ENCODE measurements at regions not wholly inside any gene's neighbourhood (a gene's known extent, or its start where the extent isn't known, plus 50 kb on each side); places are given as distances from the start of the nearest gene placed in this dataset.

GRCh38 chr18:64949885-64950284 lies 800.9 kb upstream of the CDH7 start:
- Mint-ChIP-seq H3K4me1 (ENCODE audit: low read depth) (no peaks in the 10 kb centered on the region), H3K27ac (no peak overlapping the region), H3K27me3 (ENCODE audit: insufficient read depth) (no peaks in the 10 kb centered on the region; the same call in 1 of the 2 replicates), H3K9me3 (peaks cover 53% of the 10 kb centered on the region), H3K36me3 (ENCODE audit: low read depth) (no peaks in the 10 kb centered on the region; the same call in 1 of the 2 replicates), H3K4me3 (no peak overlapping the region)
- no peak for TF ChIP-seq CTCF (IDR thresholded peaks at IDR 0.05)
- DNase-seq = no peak

- Mint-ChIP-seq H3K27me3 (ENCODE audit: insufficient read depth) (no peaks in the 10 kb centered on the region), H3K36me3 (ENCODE audit: low read depth) (no peaks in the 10 kb centered on the region), H3K9me3 (peaks cover 23% of the 10 kb centered on the region), H3K4me3 (no peak overlapping the region), H3K27ac (no peak overlapping the region), H3K4me1 (ENCODE audit: low read depth) (no peaks in the 10 kb centered on the region)
- no peak for TF ChIP-seq CTCF (IDR thresholded peaks at IDR 0.05)
- DNase-seq = no peak
Measured at GRCh38 chr18:64936671-64937070, 787.8 kb upstream of the LINC00305 start.

- Mint-ChIP-seq H3K27me3 (ENCODE audit: insufficient read depth) (no peaks in the 10 kb centered on the region), H3K4me3 (no peak overlapping the region), H3K9me3 (peaks cover 31% of the 10 kb centered on the region), H3K27ac (no peak overlapping the region), H3K4me1 (ENCODE audit: low read depth) (no peaks in the 10 kb centered on the region), H3K36me3 (ENCODE audit: low read depth) (0 out of 2 replicates have a peak, but pooled peaks cover 3% of the 10 kb centered on the region)
- TF ChIP-seq CTCF (IDR thresholded peaks at IDR 0.05) = no peak
- no peak for DNase-seq
Measured at GRCh38 chr18:64929036-64929435, 780.1 kb upstream of the LINC00305 start.

- H3K4me3 Mint-ChIP-seq = no peak overlapping the region
Measured at GRCh38 chr18:64919971-64920570, 771.2 kb upstream of the LINC00305 start.

GRCh38 chr18:64918851-64919250 lies 770.0 kb upstream of the LINC00305 start:
- TF ChIP-seq CTCF (IDR thresholded peaks at IDR 0.05) = no peak

More at GRCh38 chr18:64919971-64920570, 771.2 kb upstream of the LINC00305 start:
- Mint-ChIP-seq H3K4me1 (ENCODE audit: low read depth) (no peaks in the 10 kb centered on the region), H3K9me3 (peaks cover 24% of the 10 kb centered on the region), H3K36me3 (ENCODE audit: low read depth) (0 out of 2 replicates have a peak, but pooled peaks cover 1% of the 10 kb centered on the region), H3K27ac (no peak overlapping the region), H3K27me3 (ENCODE audit: insufficient read depth) (no peaks in the 10 kb centered on the region)
- no peak for DNase-seq
- no peak for TF ChIP-seq CTCF (IDR thresholded peaks at IDR 0.05)

More at GRCh38 chr18:64918851-64919250, 770.0 kb upstream of the LINC00305 start:
- DNase-seq = no peak
- no peak overlapping the region for H3K27ac Mint-ChIP-seq
- H3K4me1 Mint-ChIP-seq (ENCODE audit: low read depth) = no peaks in the 10 kb centered on the region
- no peaks in the 10 kb centered on the region for H3K36me3 Mint-ChIP-seq (ENCODE audit: low read depth)
- H3K4me3 Mint-ChIP-seq = no peak overlapping the region
- H3K9me3 Mint-ChIP-seq = peaks cover 16% of the 10 kb centered on the region
- H3K27me3 Mint-ChIP-seq (ENCODE audit: insufficient read depth) = no peaks in the 10 kb centered on the region
